ENCODE measurements at regions not wholly inside any gene's neighbourhood (a gene's known extent, or its start where the extent isn't known, plus 50 kb on each side); places are given as distances from the start of the nearest gene placed in this dataset.
"Not testable (repeated sequence)": the region's sequence is repeated elsewhere in the genome, so short reads cannot be mapped to it uniquely, and the experiment has no call there.

DNA sequence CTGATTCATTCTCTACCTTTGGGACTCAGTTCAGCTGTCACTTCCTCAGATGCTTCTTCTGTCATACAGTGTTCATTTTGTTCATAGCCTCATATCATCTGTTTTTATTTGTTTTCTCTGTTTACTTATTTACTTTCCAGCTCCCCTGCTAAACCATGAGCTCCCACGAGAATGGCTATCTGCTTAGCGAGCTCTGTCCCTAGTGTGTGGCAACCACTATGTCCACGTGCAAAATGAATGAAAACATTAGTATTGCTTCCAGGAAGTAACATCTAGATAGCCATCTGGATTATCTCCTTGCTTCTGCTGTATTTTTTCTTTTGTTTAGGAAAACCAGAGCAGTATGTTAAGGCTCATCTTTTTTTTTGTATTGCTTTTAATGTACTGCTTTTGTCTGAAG is 417.0 kb upstream of the SLC35B3 start:
- TF ChIP-seq POLR2AphosphoS5 (IDR thresholded peaks at IDR 0.05) (no peak), POLR2A (IDR thresholded peaks at IDR 0.05) (no peak), CTCF (IDR thresholded peaks at IDR 0.05 in 8 of 11, conservative IDR thresholded peaks at IDR 0.05 in 3 of 11) (no peak)
- DNase-seq: no peak
- Histone ChIP-seq H3K4me3 (no peak overlapping the region), H3K27ac (no peak overlapping the region), H3K27me3 (replicated peaks in 1 of 7) (no peaks in the 10 kb centered on the region), H3K4me1 (no peaks in the 10 kb centered on the region), H3K9me3 (no peaks in the 10 kb centered on the region), H3K36me3 (no peaks in the 10 kb centered on the region)
- intact Hi-C loops (cut with DNase I; ENCODE audit: low total_unique reads): no loop called here
- 46 to 63% (median 59%) methylated on average over 3 of the region's 3 CpGs for WGBS, 5 donors

- WGBS, 5 donors: 78 to 93% (median 79%) methylated on average over 6 of the region's 6 CpGs
- H3K9me3 ChIP-seq; H3K4me3 ChIP-seq; DNase-seq; H3K4me1 ChIP-seq; H3K27ac ChIP-seq; intact Hi-C loops (cut with DNase I; ENCODE audit: low total_unique reads); H3K27me3 ChIP-seq (replicated peaks in 1 of 7); H3K36me3 ChIP-seq: not testable (repeated sequence)
Measured at GRCh38 chr6:8846680-8847079, 411.3 kb upstream of the SLC35B3 start.

DNA sequence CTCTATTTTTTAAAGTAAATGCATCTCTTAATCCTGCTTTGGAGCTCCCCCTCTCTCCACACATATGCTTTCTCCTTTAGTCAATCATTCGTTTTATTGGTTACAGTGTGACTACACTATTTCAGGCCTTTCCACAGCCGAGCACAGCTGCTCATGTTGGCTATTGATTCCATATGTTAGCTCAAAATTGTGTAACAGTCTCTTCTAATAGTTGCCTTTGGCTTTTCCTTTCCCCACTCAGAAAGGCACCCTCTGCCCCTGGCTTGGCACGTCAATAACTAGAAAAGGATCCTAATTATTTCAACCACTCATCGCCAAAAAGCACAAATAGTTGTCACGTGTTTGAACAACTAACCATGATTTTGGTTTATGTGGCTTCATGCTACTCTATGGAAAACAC is 410.3 kb upstream of the SLC35B3 start:
- DNase-seq: no peak
- Histone ChIP-seq H3K4me3 (no peak overlapping the region), H3K27me3 (replicated peaks in 1 of 7) (no peaks in the 10 kb centered on the region), H3K27ac (no peak overlapping the region), H3K4me1 (no peaks in the 10 kb centered on the region), H3K9me3 (no peaks in the 10 kb centered on the region), H3K36me3 (no peaks in the 10 kb centered on the region)
- TF ChIP-seq POLR2A (IDR thresholded peaks at IDR 0.05): no peak
- TF ChIP-seq CTCF (IDR thresholded peaks at IDR 0.05 in 8 of 11, conservative IDR thresholded peaks at IDR 0.05 in 3 of 11): no peak
- TF ChIP-seq POLR2AphosphoS5 (IDR thresholded peaks at IDR 0.05): no peak
- intact Hi-C loops (cut with DNase I; ENCODE audit: low total_unique reads): no loop called here
- WGBS, 5 donors: 76 to 87% (median 81%) methylated on average over 5 of the region's 5 CpGs

GRCh38 chr6:8844968-8845367 is 409.6 kb upstream of the SLC35B3 start:
- no peak overlapping the region for H3K27ac ChIP-seq
- H3K9me3 ChIP-seq: no peaks in the 10 kb centered on the region
- H3K4me3 ChIP-seq: no peak overlapping the region
- no peaks in the 10 kb centered on the region for H3K4me1 ChIP-seq
- TF ChIP-seq POLR2AphosphoS5 (IDR thresholded peaks at IDR 0.05) (no peak), CTCF (IDR thresholded peaks at IDR 0.05 in 8 of 11, conservative IDR thresholded peaks at IDR 0.05 in 3 of 11) (no peak), POLR2A (IDR thresholded peaks at IDR 0.05) (no peak)
- no peaks in the 10 kb centered on the region for H3K27me3 ChIP-seq (replicated peaks in 1 of 7)
- intact Hi-C loops (cut with DNase I; ENCODE audit: low total_unique reads): no loop called here
- H3K36me3 ChIP-seq: no peaks in the 10 kb centered on the region
- no peak for DNase-seq

DNA sequence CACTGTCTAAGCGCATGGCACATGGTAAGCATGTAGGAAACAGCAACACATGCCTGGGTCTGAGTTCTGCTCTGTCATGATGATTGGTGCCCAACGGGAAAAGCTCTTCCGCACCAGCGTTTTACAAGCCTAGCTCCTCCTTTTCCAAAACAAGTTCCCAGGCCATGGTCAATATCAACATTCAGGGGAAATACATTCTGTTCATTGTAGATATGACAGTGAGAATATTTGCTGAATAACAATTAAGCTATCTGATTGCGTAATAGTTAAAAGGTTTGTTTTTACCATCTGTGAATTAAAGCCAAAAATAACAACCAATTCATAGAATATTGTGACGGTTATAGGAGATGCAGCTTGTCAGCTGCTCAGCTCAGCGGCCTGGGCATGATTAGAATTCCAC is 404.3 kb upstream of the SLC35B3 start:
- Histone ChIP-seq H3K36me3 (no peaks in the 10 kb centered on the region), H3K27ac (no peak overlapping the region), H3K27me3 (replicated peaks in 1 of 7) (no peaks in the 10 kb centered on the region), H3K9me3 (no peaks in the 10 kb centered on the region), H3K4me1 (no peaks in the 10 kb centered on the region), H3K4me3 (no peak overlapping the region)
- no peak for TF ChIP-seq POLR2A (IDR thresholded peaks at IDR 0.05)
- intact Hi-C loops (cut with DNase I; ENCODE audit: low total_unique reads): no loop called here
- 81 to 91% (median 85%) methylated on average over 7 of the region's 7 CpGs for WGBS, 5 donors
- no peak for DNase-seq

Measured in spleen (tissue), 11 donors.